CD14-positive monocyte (primary cell): ENCODE measurements at regions not wholly inside any gene's neighbourhood (a gene's known extent, or its start where the extent isn't known, plus 50 kb on each side); places are given as distances from the start of the nearest gene placed in this dataset.

Experiments used
- DNase-seq, 3 donors: peaks; one replicate each; pipeline ENCODE4 v3.0.0-alpha.2; 2011 to 2022
- H2AFZ ChIP-seq: 2 replicates; pipeline ENCODE4 v1.6.0; 2012; ENCODE audit warnings: mild to moderate bottlenecking, low read depth, low read length, inconsistent platforms; ENCODE audit not compliant: insufficient read depth, poor library complexity, severe bottlenecking
- H3K27ac ChIP-seq, 2 donors: 1 replicate in 1 of 2; 2 replicates in 1 of 2; pipeline ENCODE4 v1.5.1; 2012 to 2013; ENCODE audit warnings: low read length in 2 of 2, control low read depth in 1 of 2, inconsistent platforms in 1 of 2, low read depth in 1 of 2, mild to moderate bottlenecking in 1 of 2
- H3K27me3 ChIP-seq, 2 donors: one replicate each; pipeline versions ENCODE4 v1.6.0 to v1.6.1; 2011 to 2013; ENCODE audit warnings: low read length in 2 of 2; ENCODE audit not compliant: control insufficient read depth in 2 of 2, insufficient read depth in 2 of 2
- H3K36me3 ChIP-seq, 2 donors: replicated peaks in 1 of 2; 1 replicate in 1 of 2; 2 replicates in 1 of 2; pipeline versions ENCODE4 v1.5.1 to v1.6.1; 2012 to 2013; ENCODE audit warnings: low read length in 2 of 2, control low read depth in 1 of 2, inconsistent platforms in 1 of 2, mild to moderate bottlenecking in 1 of 2; ENCODE audit not compliant: insufficient read depth in 2 of 2, control insufficient read depth in 1 of 2
- H3K4me1 ChIP-seq, 2 donors: 1 replicate in 1 of 2; 2 replicates in 1 of 2; pipeline versions ENCODE4 v1.5.1 to v1.6.1; 2012 to 2013; ENCODE audit warnings: low read length in 2 of 2, control low read depth in 1 of 2, inconsistent platforms in 1 of 2, mild to moderate bottlenecking in 1 of 2, moderate library complexity in 1 of 2; ENCODE audit not compliant: insufficient read depth in 2 of 2, control insufficient read depth in 1 of 2
- H3K4me2 ChIP-seq: replicated peaks from 2 replicates; pipeline ENCODE3; 2012; ENCODE audit warnings: low read length, moderate library complexity, mild to moderate bottlenecking; ENCODE audit not compliant: poor library complexity, severe bottlenecking; ENCODE audit errors: extremely low read depth
- H3K4me3 ChIP-seq, 3 experiments: fragments of 200-600 bp in 1 of 3; sonication (generic) in 1 of 3; replicated peaks in 1 of 3; 1 replicate in 2 of 3; 2 replicates in 1 of 3; pipeline ENCODE4 v1.5.1; 2011 to 2013; ENCODE audit warnings: low read length in 3 of 3, mild to moderate bottlenecking in 3 of 3, control low read depth in 2 of 3, low read depth in 2 of 3, inconsistent platforms in 1 of 3, moderate library complexity in 1 of 3
- H3K79me2 ChIP-seq: 2 replicates; pipeline ENCODE4 v1.6.0; 2012; ENCODE audit warnings: mild to moderate bottlenecking, control low read depth, inconsistent platforms, low read length, moderate library complexity; ENCODE audit not compliant: insufficient read depth
- H3K9ac ChIP-seq: 2 replicates; pipeline ENCODE4 v1.6.0; 2017; ENCODE audit warnings: low read length, mild to moderate bottlenecking; ENCODE audit not compliant: insufficient read depth, poor library complexity, severe bottlenecking
- H3K9me3 ChIP-seq, 2 donors: replicated peaks in 1 of 2; 1 replicate in 1 of 2; 2 replicates in 1 of 2; pipeline versions ENCODE4 v1.5.1 to v1.6.1; 2012 to 2013; ENCODE audit warnings: low read length in 2 of 2, control low read depth in 1 of 2; ENCODE audit not compliant: control insufficient read depth in 1 of 2, insufficient read depth in 1 of 2
- H4K20me1 ChIP-seq: 2 replicates; pipeline ENCODE4 v1.6.0; 2012; ENCODE audit warnings: mild to moderate bottlenecking, low read length, control low read depth, moderate library complexity; ENCODE audit not compliant: insufficient read depth
- H3K27ac Mint-ChIP-seq, 7 donors: one replicate each; pipeline ENCODE4 v1.8.0; 2020; ENCODE audit warnings: mild to moderate bottlenecking in 7 of 7, mixed read lengths in 7 of 7, moderate library complexity in 6 of 7, inconsistent platforms in 2 of 7
- H3K27me3 Mint-ChIP-seq, 3 donors: one replicate each; pipeline ENCODE4 v1.8.0; 2021 to 2022; ENCODE audit warnings: low read depth in 3 of 3, mild to moderate bottlenecking in 3 of 3, mixed read lengths in 3 of 3, moderate library complexity in 3 of 3, inconsistent platforms in 1 of 3
- H3K36me3 Mint-ChIP-seq, 2 donors: one replicate each; pipeline ENCODE4 v1.8.0; 2020; ENCODE audit warnings: mixed read lengths in 2 of 2, inconsistent platforms in 1 of 2, mild to moderate bottlenecking in 1 of 2
- H3K4me1 Mint-ChIP-seq: one replicate; pipeline ENCODE4 v1.8.0; 2020; ENCODE audit warnings: mild to moderate bottlenecking, mixed read lengths
- H3K4me3 Mint-ChIP-seq, 2 donors: one replicate each; pipeline ENCODE4 v1.8.0; 2020; ENCODE audit warnings: mild to moderate bottlenecking in 2 of 2, mixed read lengths in 2 of 2, moderate library complexity in 1 of 2
- H3K9me3 Mint-ChIP-seq, 7 donors: one replicate each; pipeline ENCODE4 v1.8.0; 2020 to 2022; ENCODE audit warnings: mixed read lengths in 7 of 7, mild to moderate bottlenecking in 6 of 7, moderate library complexity in 6 of 7, inconsistent platforms in 2 of 7
- CTCF ChIP-seq: fragments of 200-600 bp; IDR thresholded peaks from one replicate; pipeline ENCODE4 v1.8.0; 2022; ENCODE audit warnings: antibody characterized with exemption, mild to moderate bottlenecking
- WGBS: methylation state at CpG from one replicate; pipeline ENCODE4 v1.1.5; 2013; ENCODE audit warnings: missing lambda C conversion rate; ENCODE audit not compliant: insufficient coverage; 5-methylcytosine and 5-hydroxymethylcytosine counted together
- intact Hi-C, 2 donors: fragments of 100-400 bp; cut with micrococcal nuclease; formaldehyde crosslinking; loops; one replicate each; pipeline versions ENCODE4 v1.15.0 to v1.15.1; 2023

DNA sequence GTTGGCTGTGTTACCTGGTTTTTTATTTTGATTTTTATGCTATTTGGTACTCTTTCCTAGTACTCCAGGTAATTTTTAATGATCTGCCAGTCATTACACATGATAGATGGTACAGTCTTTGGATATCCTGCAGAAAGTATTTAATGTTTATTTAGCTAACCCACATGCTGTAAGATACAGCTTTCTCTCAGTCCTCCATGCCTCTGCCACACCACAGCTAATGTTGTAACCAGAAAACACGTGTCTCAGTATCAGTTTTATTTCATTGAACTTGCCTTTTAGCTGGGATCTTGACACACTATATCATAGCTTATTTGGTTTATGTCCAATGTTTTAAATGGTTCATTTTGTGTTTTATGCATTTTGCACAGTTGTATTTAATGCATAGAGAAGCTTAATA lies 1648.4 kb downstream of the KCNT2 start:
- Mint-ChIP-seq H3K36me3 (no peaks in the 10 kb centered on the region), H3K4me3 (no peak overlapping the region), H3K9me3 (peaks cover 0 to 5% (median 0%) of the 10 kb centered on the region in 7 donors), H3K27ac (no peak overlapping the region), H3K27me3 (no peaks in the 10 kb centered on the region), H3K4me1 (no peaks in the 10 kb centered on the region)
- no peak for DNase-seq
- no peaks in the 10 kb centered on the region for H3K79me2 ChIP-seq
- H3K36me3 ChIP-seq = no peaks in the 10 kb centered on the region
- H4K20me1 ChIP-seq = no peaks in the 10 kb centered on the region
- intact Hi-C loops = no loop called here
- no peak overlapping the region for H3K4me3 ChIP-seq
- no peak overlapping the region for H3K9ac ChIP-seq
- no peaks in the 10 kb centered on the region for H3K27me3 ChIP-seq
- peaks cover 0 to 4% of the 10 kb centered on the region in 2 donors for H3K9me3 ChIP-seq
- no peaks in the 10 kb centered on the region for H3K4me1 ChIP-seq
- no peak overlapping the region for H3K4me2 ChIP-seq
- no peak overlapping the region for H3K27ac ChIP-seq
- WGBS = no CpG with 5 or more reads among the region's 1 CpG
- no peak for TF ChIP-seq CTCF
- H2AFZ ChIP-seq = no peak overlapping the region

DNA sequence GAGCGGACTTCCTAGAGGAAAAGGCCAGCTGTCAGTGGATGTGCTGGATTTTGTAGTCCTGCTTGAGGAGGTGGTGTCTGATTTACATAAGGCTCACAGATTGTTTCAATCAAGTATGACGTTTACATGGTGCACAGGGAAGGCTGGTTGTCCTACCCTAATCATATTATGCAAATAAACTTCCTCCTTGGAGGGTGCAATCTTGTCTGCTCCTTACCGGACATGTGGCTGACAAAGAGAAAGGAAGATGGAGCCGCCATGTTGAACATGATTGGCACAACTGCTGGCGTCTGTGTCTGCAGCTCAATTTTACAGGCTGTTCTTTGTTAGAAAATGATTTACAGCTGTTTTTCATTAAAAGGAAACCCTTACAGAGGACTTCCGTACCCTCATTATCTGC lies 1656.1 kb downstream of the KCNT2 start:
- Histone ChIP-seq H4K20me1 (no peaks in the 10 kb centered on the region), H3K4me3 (no peak overlapping the region), H3K4me1 (no peaks in the 10 kb centered on the region), H3K79me2 (no peaks in the 10 kb centered on the region), H3K9me3 (no peaks in the 10 kb centered on the region), H2AFZ (no peak overlapping the region), H3K36me3 (no peaks in the 10 kb centered on the region), H3K27ac (no peak overlapping the region), H3K4me2 (no peak overlapping the region), H3K9ac (no peak overlapping the region), H3K27me3 (no peaks in the 10 kb centered on the region)
- no peak for TF ChIP-seq CTCF
- no peaks in the 10 kb centered on the region for H3K27me3 Mint-ChIP-seq
- H3K4me3 Mint-ChIP-seq = no peak overlapping the region
- H3K4me1 Mint-ChIP-seq = no peaks in the 10 kb centered on the region
- intact Hi-C loops = no loop called here
- H3K36me3 Mint-ChIP-seq = no peaks in the 10 kb centered on the region
- no peak overlapping the region for H3K27ac Mint-ChIP-seq
- WGBS = 83% methylated on average over 1 of the region's 6 CpGs
- DNase-seq = no peak
- H3K9me3 Mint-ChIP-seq = peaks cover 0 to 7% (median 2%) of the 10 kb centered on the region in 7 donors
